ENCODE measurements at regions not wholly inside any gene's neighbourhood (a gene's known extent, or its start where the extent isn't known, plus 50 kb on each side); places are given as distances from the start of the nearest gene placed in this dataset.

GRCh38 chr11:116267146-116267545 lies 505.6 kb downstream of the BUD13 start:
- TF ChIP-seq CTCF (IDR thresholded peaks at IDR 0.05) (no peak), POLR2AphosphoS5 (IDR thresholded peaks at IDR 0.05) (no peak), POLR2A (IDR thresholded peaks at IDR 0.05) (no peak)

Measured in prostate gland (tissue), 2 donors.